GM21619 (cell line): ENCODE measurements at regions not wholly inside any gene's neighbourhood (a gene's known extent, or its start where the extent isn't known, plus 50 kb on each side); places are given as distances from the start of the nearest gene placed in this dataset.
A peak's percentile ranks its signal among the peaks of the same experiment; 100 is the strongest.

Experiments used
- ATAC-seq: cut with Tn5 transposase; IDR thresholded peaks from one replicate; pipeline ENCODE4 v1.9.1; 2021; ENCODE audit not compliant: unreplicated experiment

- ATAC-seq = no peak
Observed at GRCh38 chr13:31925079-31925478, 106.5 kb upstream of the FRY start.

DNA sequence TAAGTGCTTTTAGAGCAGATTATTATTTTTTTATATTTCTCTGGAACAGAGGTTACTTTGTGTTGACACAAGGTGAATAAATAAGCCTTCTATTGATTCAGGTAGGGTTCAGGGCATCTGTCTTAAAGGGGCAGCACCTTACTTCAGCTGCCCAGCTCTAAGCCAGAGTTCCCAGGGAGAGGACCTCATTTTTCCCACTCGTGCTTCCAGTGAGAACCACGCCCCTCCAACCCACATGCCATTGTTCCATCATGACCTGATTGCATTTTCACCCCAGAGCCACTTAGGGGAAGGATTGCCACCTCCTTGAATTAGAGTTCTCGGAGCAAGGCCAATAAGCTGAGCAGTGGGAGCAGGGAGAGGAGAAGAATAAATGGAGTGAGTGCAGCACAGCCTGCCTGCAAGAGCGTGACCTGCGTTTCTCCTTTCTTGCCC is 104.3 kb upstream of the FRY start:
- ATAC-seq = no peak

GRCh38 chr13:31929031-31929770 is 102.4 kb upstream of the FRY start:
- no peak for ATAC-seq

- ATAC-seq = peak; percentile 22
Observed at GRCh38 chr13:31930490-31930889, 101.1 kb upstream of the FRY start.

- ATAC-seq = peak; percentile 100
Observed at GRCh38 chr13:31930901-31931522, 100.6 kb upstream of the FRY start.

GRCh38 chr13:31937436-31937835 is 94.1 kb upstream of the FRY start:
- ATAC-seq = no peak

GRCh38 chr13:31940076-31940475 is 91.5 kb upstream of the FRY start:
- no peak for ATAC-seq

- no peak for ATAC-seq
Observed at GRCh38 chr13:31943591-31943990, 88.0 kb upstream of the FRY start.

DNA sequence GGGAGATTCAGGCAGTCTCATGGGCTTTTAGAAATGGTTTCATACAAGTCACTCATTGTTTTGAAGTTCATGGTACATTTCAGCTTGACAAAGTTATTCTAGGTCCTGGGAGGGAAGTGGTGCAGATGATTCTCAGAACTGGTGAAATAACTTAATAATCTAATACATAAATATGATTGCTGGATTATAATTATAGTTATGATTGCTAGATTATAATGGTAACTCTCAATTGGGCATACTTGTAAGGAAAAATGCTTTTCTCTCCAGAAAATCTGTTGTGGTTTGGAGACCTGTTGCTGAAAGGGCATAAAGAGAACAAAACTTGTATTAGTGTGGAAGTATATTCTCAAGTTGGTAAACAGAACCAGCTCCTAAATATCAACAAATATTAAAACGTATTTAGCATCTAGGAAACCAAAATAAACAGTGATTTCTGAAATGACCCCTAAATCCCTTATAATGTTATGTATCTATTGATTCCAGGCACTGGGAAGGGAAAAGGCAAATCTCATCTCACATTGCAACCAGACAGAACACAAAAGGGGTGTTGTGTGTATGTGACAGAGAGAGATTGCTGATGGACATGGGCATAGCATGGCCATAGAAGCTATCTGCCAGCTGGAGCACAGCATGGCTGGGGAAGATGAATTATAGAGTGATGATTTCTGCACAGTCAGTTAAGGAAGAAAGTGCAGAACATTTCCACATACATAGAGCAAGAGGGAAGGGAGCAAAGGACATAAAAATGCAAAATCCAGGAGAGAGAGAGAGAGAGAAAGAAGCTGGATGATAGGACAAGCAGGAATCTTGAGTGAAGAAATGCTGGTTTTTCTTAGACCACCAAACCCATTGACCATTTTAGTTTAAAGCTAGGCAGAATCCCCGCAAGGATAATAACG is 87.1 kb upstream of the FRY start:
- ATAC-seq = no peak

- no peak for ATAC-seq
Observed at GRCh38 chr13:31945202-31945961, 86.2 kb upstream of the FRY start.

GRCh38 chr13:31946091-31946770 is 85.3 kb upstream of the FRY start:
- no peak for ATAC-seq

- no peak for ATAC-seq
Observed at GRCh38 chr13:31947105-31947504, 84.5 kb upstream of the FRY start.

DNA sequence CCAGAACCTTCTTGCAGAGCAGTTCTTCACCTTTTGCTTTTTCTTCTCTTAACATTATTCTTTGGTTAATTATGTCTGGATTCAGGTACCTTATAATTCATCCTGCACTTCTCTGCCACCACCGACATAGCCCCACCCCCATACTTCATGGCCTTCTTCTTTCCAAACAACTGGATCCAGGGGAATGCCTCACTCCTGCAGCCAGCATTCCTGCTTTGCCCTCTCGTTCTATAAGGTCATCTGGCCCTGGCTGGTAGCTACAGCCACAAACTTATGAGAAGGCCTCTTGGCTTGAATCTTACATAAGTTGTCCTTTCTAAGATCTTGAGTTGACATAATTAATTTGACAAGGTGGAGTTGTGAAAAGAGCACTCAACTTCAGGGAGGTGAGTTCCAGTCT is 84.1 kb upstream of the FRY start:
- no peak for ATAC-seq

GRCh38 chr13:31949486-31949885 is 82.1 kb upstream of the FRY start:
- ATAC-seq = no peak

DNA sequence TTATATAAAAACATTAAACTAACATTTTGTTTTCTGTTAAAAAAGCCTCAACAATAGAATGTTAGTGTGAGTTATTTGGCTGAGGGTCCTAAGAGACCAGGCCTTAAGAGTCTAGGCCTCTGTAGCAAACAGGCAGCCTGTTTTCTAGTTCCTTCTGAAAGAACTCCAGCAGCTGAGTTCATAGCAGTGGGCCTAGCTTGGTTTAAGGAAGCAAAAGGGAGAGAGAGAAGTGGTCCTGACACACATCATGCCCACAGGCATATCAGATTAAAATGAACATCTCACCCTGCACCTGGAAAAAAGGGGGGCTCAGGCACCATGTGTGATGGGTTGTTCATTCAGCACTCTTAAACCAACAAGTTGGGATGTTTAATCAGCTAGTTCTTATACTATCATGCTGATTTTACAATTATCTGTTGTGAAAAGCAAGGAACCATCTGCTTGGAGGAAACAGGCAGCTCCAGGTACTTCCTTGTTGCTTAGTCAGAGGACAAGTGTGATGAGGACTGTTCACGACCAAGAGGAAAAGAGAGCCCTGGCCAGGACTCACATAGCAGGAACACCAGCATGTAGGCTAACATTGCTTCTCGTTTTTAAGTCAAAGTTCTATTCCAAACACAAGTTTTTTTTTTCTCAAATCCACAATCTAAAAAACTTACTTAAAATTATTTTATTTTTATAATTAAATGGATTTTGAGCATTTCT is 81.3 kb upstream of the FRY start:
- no peak for ATAC-seq

GRCh38 chr13:31951215-31951678 is 80.3 kb upstream of the FRY start:
- ATAC-seq = peak; percentile 94

- ATAC-seq = no peak
Observed at GRCh38 chr13:31952641-31953380, 78.8 kb upstream of the FRY start.

GRCh38 chr13:31955101-31955500 is 76.5 kb upstream of the FRY start:
- ATAC-seq = no peak

DNA sequence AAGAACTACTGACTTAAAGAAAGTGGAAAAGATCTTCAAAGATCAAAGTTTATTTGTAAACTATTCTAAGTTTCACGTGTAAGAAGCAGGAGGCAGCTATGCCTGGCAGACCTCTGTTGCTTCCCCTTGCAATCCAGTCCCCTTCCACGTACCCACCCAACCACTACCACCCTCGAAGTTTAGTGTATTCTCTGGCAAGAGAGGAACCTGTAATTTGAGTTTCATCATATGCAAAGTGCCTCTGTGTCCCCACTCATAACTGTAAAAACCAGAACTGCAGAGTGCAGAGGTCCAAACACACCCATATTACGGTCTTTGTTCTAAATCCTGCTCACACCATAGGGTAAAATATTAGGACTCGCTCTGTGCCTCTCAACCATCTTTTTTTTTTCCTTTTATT is 75.8 kb upstream of the FRY start:
- ATAC-seq = no peak
